Caco-2 (cell line): ENCODE measurements at regions not wholly inside any gene's neighbourhood (a gene's known extent, or its start where the extent isn't known, plus 50 kb on each side); places are given as distances from the start of the nearest gene placed in this dataset.

ENCODE experiments used
- BruUV-seq: library from RNA; stranded (reverse); fragments of 400-500 nt; replicated peaks from 2 replicates; lab custom pipeline; 2021; lab: Mats Ljungman, UMichigan
- CTCF ChIA-PET: fragments of 300-600 bp; sonication (Branson Sonifier 250); formaldehyde crosslinking; loops from one replicate; lab custom pipeline; 2022; ENCODE audit warnings: antibody characterized with exemption; lab: Charles Lee
- POLR2A ChIA-PET: fragments of 300-600 bp; sonication (Branson Sonifier 250); formaldehyde crosslinking; loops from one replicate; lab custom pipeline; 2022; ENCODE audit warnings: antibody characterized with exemption; lab: Charles Lee
- DNase-seq, 2 experiments: peaks; one replicate each; pipeline versions ENCODE4 v3.0.0 to v3.0.0-alpha.2; 2020 to 2022
- H3K27me3 ChIP-seq: replicated peaks from 2 replicates; pipeline ENCODE4 v1.6.0; 2011; ENCODE audit warnings: low read length; ENCODE audit not compliant: control insufficient read depth, insufficient read depth
- H3K36me3 ChIP-seq: 2 replicates; pipeline ENCODE4 v1.5.1; 2011; ENCODE audit warnings: low read length; ENCODE audit not compliant: control insufficient read depth, insufficient read depth
- H3K4me1 ChIP-seq: fragments of 250-450 bp; sonication (Bioruptor Pico); 2 replicates; pipeline ENCODE4 v1.5.1; 2020; ENCODE audit warnings: mild to moderate bottlenecking
- H3K4me3 ChIP-seq: 2 replicates; pipeline ENCODE4 v1.5.1; 2011; ENCODE audit warnings: low read depth, mild to moderate bottlenecking, control low read depth, low read length
- H3K9me3 ChIP-seq: fragments of 250-450 bp; sonication (Bioruptor Pico); 2 replicates; pipeline ENCODE4 v1.5.1; 2020; ENCODE audit warnings: mild to moderate bottlenecking, moderate library complexity
- H3K27ac Mint-ChIP-seq: one replicate; pipeline ENCODE4 v1.8.0; 2022; ENCODE audit warnings: mixed read lengths; ENCODE audit not compliant: unreplicated experiment
- H3K27me3 Mint-ChIP-seq: one replicate; pipeline ENCODE4 v1.8.0; 2022; ENCODE audit warnings: mixed read lengths; ENCODE audit not compliant: insufficient read depth, unreplicated experiment
- H3K36me3 Mint-ChIP-seq: one replicate; pipeline ENCODE4 v1.8.0; 2022; ENCODE audit warnings: mild to moderate bottlenecking, mixed read lengths; ENCODE audit not compliant: insufficient read depth, unreplicated experiment
- H3K4me1 Mint-ChIP-seq: one replicate; pipeline ENCODE4 v1.8.0; 2022; ENCODE audit warnings: low read depth, mixed read lengths; ENCODE audit not compliant: unreplicated experiment
- H3K4me3 Mint-ChIP-seq: one replicate; pipeline ENCODE4 v1.8.0; 2022; ENCODE audit warnings: mild to moderate bottlenecking, moderate library complexity, mixed read lengths; ENCODE audit not compliant: unreplicated experiment
- H3K9me3 Mint-ChIP-seq: one replicate; pipeline ENCODE4 v1.8.0; 2022; ENCODE audit warnings: mixed read lengths; ENCODE audit not compliant: unreplicated experiment
- CTCF ChIP-seq, 2 experiments: fragments of 200-600 bp in 1 of 2; IDR thresholded peaks; 1 replicate in 1 of 2; 2 replicates in 1 of 2; pipeline versions ENCODE4 v1.5.1 to v1.8.0; 2011 to 2022; ENCODE audit warnings: antibody characterized with exemption in 1 of 2, control low read depth in 1 of 2, inconsistent platforms in 1 of 2, low read depth in 1 of 2, low read length in 1 of 2, mild to moderate bottlenecking in 1 of 2, moderate library complexity in 1 of 2; ENCODE audit not compliant: insufficient read depth in 1 of 2, severe bottlenecking in 1 of 2, unreplicated experiment in 1 of 2
- intact Hi-C: fragments of 100-400 bp; cut with micrococcal nuclease; formaldehyde crosslinking; loops from one replicate; pipeline ENCODE4 v1.10.0; 2022; ENCODE audit not compliant: unreplicated experiment

DNA sequence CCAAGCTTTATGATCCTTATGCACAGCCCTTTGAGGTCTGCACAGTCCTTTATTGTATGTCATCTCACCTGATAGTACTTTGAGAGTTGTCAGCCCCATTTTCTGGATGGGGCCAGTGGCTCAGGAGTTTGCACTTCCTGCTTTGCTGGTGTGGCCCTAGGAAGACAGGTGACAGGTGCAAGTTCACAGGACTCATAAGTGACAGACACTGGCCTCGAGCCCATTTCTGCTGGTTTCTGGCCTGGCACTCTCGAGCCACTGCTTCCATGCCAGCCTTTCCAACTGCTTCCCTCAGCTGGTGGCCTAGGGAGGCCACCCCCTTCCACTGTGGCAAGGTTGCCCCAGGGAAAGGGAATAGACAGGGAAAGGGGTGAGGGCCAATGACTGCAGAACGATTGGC is 84.4 kb upstream of the CCL1 start:
- Mint-ChIP-seq H3K27me3 (peaks cover 25% of the 10 kb centered on the region), H3K4me1 (peaks cover 2% of the 10 kb centered on the region), H3K36me3 (no peaks in the 10 kb centered on the region), H3K4me3 (no peak overlapping the region), H3K9me3 (no peaks in the 10 kb centered on the region), H3K27ac (no peak overlapping the region)
- DNase-seq: no peak
- no peaks in the 10 kb centered on the region for H3K36me3 ChIP-seq
- H3K4me1 ChIP-seq: no peaks in the 10 kb centered on the region
- TF ChIP-seq CTCF (IDR thresholded peaks at IDR 0.05; ENCODE audit: insufficient read depth in 1 of 2, low read depth in 1 of 2, low read length in 1 of 2, severe bottlenecking in 1 of 2, unreplicated experiment in 1 of 2): no peak
- no TSS peak for BruUV-seq
- no peak overlapping the region for H3K4me3 ChIP-seq
- H3K27me3 ChIP-seq: no peaks in the 10 kb centered on the region; the same call in 1 of the 2 replicates
- intact Hi-C loops: no loop called here
- POLR2A ChIA-PET: no interaction called here
- H3K9me3 ChIP-seq: no peaks in the 10 kb centered on the region
- CTCF ChIA-PET: interaction anchor here (1.1 kb wide), 1 partner anchor 9 kb away, joined by 3 read pairs; no protein-coding TSS in a partner anchor

DNA sequence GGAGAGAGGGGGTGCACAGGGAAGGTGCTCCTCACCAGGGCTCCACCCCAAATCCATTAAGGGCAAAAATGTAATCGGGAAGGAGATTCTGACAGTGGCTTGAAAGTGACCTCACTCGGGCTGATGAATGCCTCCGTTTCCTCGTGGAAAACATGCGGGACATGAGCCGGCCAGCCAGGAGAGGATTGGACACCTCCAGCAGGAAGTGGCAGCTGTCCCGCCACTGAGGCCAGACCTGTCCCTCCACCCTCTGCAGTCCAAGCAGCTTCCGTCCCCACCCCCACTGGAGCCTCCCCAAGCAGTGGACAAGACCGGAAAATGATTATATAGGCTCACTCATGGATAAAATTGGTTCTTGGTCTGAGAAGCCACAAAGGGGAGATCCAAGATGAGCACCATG is 82.1 kb upstream of the CCL1 start:
- Mint-ChIP-seq H3K27me3 (peaks cover 27% of the 10 kb centered on the region), H3K9me3 (no peaks in the 10 kb centered on the region), H3K4me1 (no peaks in the 10 kb centered on the region), H3K4me3 (no peak overlapping the region), H3K36me3 (no peaks in the 10 kb centered on the region), H3K27ac (no peak overlapping the region)
- Histone ChIP-seq H3K36me3 (no peaks in the 10 kb centered on the region), H3K4me3 (no peak overlapping the region), H3K4me1 (no peaks in the 10 kb centered on the region), H3K27me3 (no peaks in the 10 kb centered on the region; the same call in 1 of the 2 replicates), H3K9me3 (no peaks in the 10 kb centered on the region)
- TF ChIP-seq CTCF (IDR thresholded peaks at IDR 0.05; ENCODE audit: insufficient read depth in 1 of 2, low read depth in 1 of 2, low read length in 1 of 2, severe bottlenecking in 1 of 2, unreplicated experiment in 1 of 2): no peak
- intact Hi-C loops: loop anchor here (2.0 kb wide), 1 partner anchor 194 kb away; no protein-coding TSS in a partner anchor
- DNase-seq: no peak
- no TSS peak for BruUV-seq
- ChIA-PET POLR2A (no interaction called here), CTCF (no interaction called here)

GRCh38 chr17:34443619-34444469 is 80.8 kb upstream of the CCL1 start:
- intact Hi-C loops: loop anchor here (1.0 to 2.0 kb wide), 2 partner anchors 75 to 195 kb away; no protein-coding TSS in a partner anchor
- no peaks in the 10 kb centered on the region for H3K36me3 Mint-ChIP-seq
- DNase-seq: peak; percentile 48 to 55
- no peak overlapping the region for H3K4me3 ChIP-seq
- H3K9me3 Mint-ChIP-seq: no peaks in the 10 kb centered on the region
- no TSS peak for BruUV-seq
- no peaks in the 10 kb centered on the region for H3K4me1 ChIP-seq
- H3K9me3 ChIP-seq: no peaks in the 10 kb centered on the region
- H3K27me3 ChIP-seq: no peaks in the 10 kb centered on the region; the same call in 1 of the 2 replicates
- no peak overlapping the region for H3K4me3 Mint-ChIP-seq
- H3K36me3 ChIP-seq: no peaks in the 10 kb centered on the region
- H3K4me1 Mint-ChIP-seq: no peaks in the 10 kb centered on the region
- peaks cover 24% of the 10 kb centered on the region for H3K27me3 Mint-ChIP-seq
- CTCF ChIA-PET: no interaction called here
- TF ChIP-seq CTCF (IDR thresholded peaks at IDR 0.05; ENCODE audit: insufficient read depth in 1 of 2, low read depth in 1 of 2, low read length in 1 of 2, severe bottlenecking in 1 of 2, unreplicated experiment in 1 of 2): peak in 1 of 2 experiments; percentile 58
- POLR2A ChIA-PET: no interaction called here
- H3K27ac Mint-ChIP-seq: no peak overlapping the region
